Hematopoietic multipotent progenitor cell treated with erythropoietin and hydrocortisone succinate and interleukin-3 and kit ligand, for 8 days (in vitro differentiated cells): ENCODE measurements at regions not wholly inside any gene's neighbourhood (a gene's known extent, or its start where the extent isn't known, plus 50 kb on each side); places are given as distances from the start of the nearest gene placed in this dataset.
"Not testable (repeated sequence)": the region's sequence is repeated elsewhere in the genome, so short reads cannot be mapped to it uniquely, and the experiment has no call there.

Experiments
- DNase-seq: peaks from one replicate; pipeline ENCODE4 v3.0.0-alpha.2; 2015

- DNase-seq = no peak
Observed at GRCh38 chr7:136308230-136308629, 331.1 kb upstream of the MTPN start.

- DNase-seq = no peak
Observed at GRCh38 chr7:136303162-136303561, 326.0 kb upstream of the MTPN start.

GRCh38 chr7:136302049-136302448 is 324.9 kb upstream of the MTPN start:
- DNase-seq = no peak

- DNase-seq = no peak
Observed at GRCh38 chr7:136294977-136295376, 317.8 kb upstream of the MTPN start.

GRCh38 chr7:136293841-136294391 is 316.8 kb upstream of the MTPN start:
- no peak for DNase-seq

GRCh38 chr7:136293272-136293671 is 316.1 kb upstream of the MTPN start:
- DNase-seq = no peak

GRCh38 chr7:136292365-136292764 is 315.2 kb upstream of the MTPN start:
- no peak for DNase-seq

GRCh38 chr7:136290351-136290750 is 313.2 kb upstream of the MTPN start:
- no peak for DNase-seq

- no peak for DNase-seq
Observed at GRCh38 chr7:136278057-136278456, 300.9 kb upstream of the MTPN start.

GRCh38 chr7:136275794-136276193 is 298.6 kb upstream of the MTPN start:
- no peak for DNase-seq

- no peak for DNase-seq
Observed at GRCh38 chr7:136274636-136275345, 297.6 kb upstream of the MTPN start.

- DNase-seq = no peak
Observed at GRCh38 chr7:136272934-136273333, 295.8 kb upstream of the MTPN start.

- no peak for DNase-seq
Observed at GRCh38 chr7:136267822-136268221, 290.7 kb upstream of the MTPN start.

GRCh38 chr7:136266457-136266856 is 289.3 kb upstream of the MTPN start:
- DNase-seq = no peak

GRCh38 chr7:136264304-136264703 is 287.1 kb upstream of the MTPN start:
- not testable (repeated sequence) for DNase-seq

GRCh38 chr7:136263112-136263860 is 286.1 kb upstream of the MTPN start:
- not testable (repeated sequence) for DNase-seq

- DNase-seq = not testable (repeated sequence)
Observed at GRCh38 chr7:136260591-136260990, 283.4 kb upstream of the MTPN start.

- no peak for DNase-seq
Observed at GRCh38 chr7:136259074-136259473, 281.9 kb upstream of the MTPN start.

- DNase-seq = no peak
Observed at GRCh38 chr7:136256491-136256890, 279.3 kb upstream of the MTPN start.

- DNase-seq = no peak
Observed at GRCh38 chr7:136254148-136254547, 277.0 kb upstream of the MTPN start.

- DNase-seq = no peak
Observed at GRCh38 chr7:136251826-136252225, 274.7 kb upstream of the MTPN start.

- no peak for DNase-seq
Observed at GRCh38 chr7:136247211-136247610, 270.1 kb upstream of the MTPN start.

GRCh38 chr7:136245327-136246004 is 268.3 kb upstream of the MTPN start:
- no peak for DNase-seq

- no peak for DNase-seq
Observed at GRCh38 chr7:136234040-136234439, 256.9 kb upstream of the MTPN start.
